ENCODE measurements at regions not wholly inside any gene's neighbourhood (a gene's known extent, or its start where the extent isn't known, plus 50 kb on each side); places are given as distances from the start of the nearest gene placed in this dataset.

- no peak overlapping the region for H3K4me2 ChIP-seq (ENCODE audit: low read depth, low read length, poor library complexity, severe bottlenecking)
- H3K9me3 ChIP-seq (ENCODE audit: insufficient read depth, low read depth, low read length), result no peaks in the 10 kb centered on the region
- no peaks in the 10 kb centered on the region for H3K36me3 ChIP-seq (ENCODE audit: insufficient read depth, low read length)
- no peak overlapping the region for H2AFZ ChIP-seq (ENCODE audit: low read length)
- H3F3A ChIP-seq (ENCODE audit: low read depth), result no peaks in the 10 kb centered on the region
- no peaks in the 10 kb centered on the region for H3K4me1 ChIP-seq (ENCODE audit: insufficient read depth, low read length, poor library complexity, severe bottlenecking)
- no peaks in the 10 kb centered on the region for H3K79me2 ChIP-seq (ENCODE audit: insufficient read depth, low read length)
- TF ChIP-seq CTCF (conservative IDR thresholded peaks at IDR 0.05; ENCODE audit: low read length) (no peak), EZH2phosphoT487 (IDR thresholded peaks at IDR 0.05; ENCODE audit: borderline replicate concordance) (no peak)
- H3K27me3 ChIP-seq (ENCODE audit: insufficient read depth, low read length, poor library complexity, severe bottlenecking), result no peaks in the 10 kb centered on the region
- no peaks in the 10 kb centered on the region for H3K9me2 ChIP-seq (replicated peaks; ENCODE audit: low read depth, low read length)
- H4K20me1 ChIP-seq (ENCODE audit: insufficient read depth, low read length, poor library complexity, severe bottlenecking), result no peaks in the 10 kb centered on the region
- no peak overlapping the region for H3K9ac ChIP-seq (ENCODE audit: low read depth, low read length, poor library complexity, severe bottlenecking)
- H3K4me3 ChIP-seq (ENCODE audit: low read length, poor library complexity, severe bottlenecking), result no peak overlapping the region
These were observed 141.5 kb downstream of the NSG2 start for GRCh38 chr5:174187001-174187400.

- Histone ChIP-seq H2AFZ (ENCODE audit: low read length) (no peak overlapping the region), H3K9me3 (ENCODE audit: insufficient read depth, low read depth, low read length) (no peaks in the 10 kb centered on the region), H3K4me2 (ENCODE audit: low read depth, low read length, poor library complexity, severe bottlenecking) (no peak overlapping the region), H3K79me2 (ENCODE audit: insufficient read depth, low read length) (no peaks in the 10 kb centered on the region), H4K20me1 (ENCODE audit: insufficient read depth, low read length, poor library complexity, severe bottlenecking) (no peaks in the 10 kb centered on the region), H3K27me3 (ENCODE audit: insufficient read depth, low read length, poor library complexity, severe bottlenecking) (no peaks in the 10 kb centered on the region), H3K9me2 (replicated peaks; ENCODE audit: low read depth, low read length) (no peaks in the 10 kb centered on the region), H3F3A (ENCODE audit: low read depth) (no peaks in the 10 kb centered on the region), H3K4me1 (ENCODE audit: insufficient read depth, low read length, poor library complexity, severe bottlenecking) (no peaks in the 10 kb centered on the region), H3K9ac (ENCODE audit: low read depth, low read length, poor library complexity, severe bottlenecking) (no peak overlapping the region), H3K4me3 (ENCODE audit: low read length, poor library complexity, severe bottlenecking) (no peak overlapping the region), H3K36me3 (ENCODE audit: insufficient read depth, low read length) (no peaks in the 10 kb centered on the region)
- TF ChIP-seq EZH2phosphoT487 (IDR thresholded peaks at IDR 0.05; ENCODE audit: borderline replicate concordance) (no peak), CTCF (conservative IDR thresholded peaks at IDR 0.05; ENCODE audit: low read length) (no peak)
These were observed 142.0 kb downstream of the NSG2 start for GRCh38 chr5:174187481-174187880.

GRCh38 chr5:174188295-174188694 lies 142.8 kb downstream of the NSG2 start:
- Histone ChIP-seq H3K4me3 (ENCODE audit: low read length, poor library complexity, severe bottlenecking) (no peak overlapping the region), H3K36me3 (ENCODE audit: insufficient read depth, low read length) (no peaks in the 10 kb centered on the region), H3F3A (ENCODE audit: low read depth) (no peaks in the 10 kb centered on the region), H3K9ac (ENCODE audit: low read depth, low read length, poor library complexity, severe bottlenecking) (no peak overlapping the region), H3K4me2 (ENCODE audit: low read depth, low read length, poor library complexity, severe bottlenecking) (no peak overlapping the region), H3K9me3 (ENCODE audit: insufficient read depth, low read depth, low read length) (no peaks in the 10 kb centered on the region), H3K9me2 (replicated peaks; ENCODE audit: low read depth, low read length) (no peaks in the 10 kb centered on the region), H3K79me2 (ENCODE audit: insufficient read depth, low read length) (no peaks in the 10 kb centered on the region), H3K27me3 (ENCODE audit: insufficient read depth, low read length, poor library complexity, severe bottlenecking) (no peaks in the 10 kb centered on the region), H4K20me1 (ENCODE audit: insufficient read depth, low read length, poor library complexity, severe bottlenecking) (no peaks in the 10 kb centered on the region), H3K4me1 (ENCODE audit: insufficient read depth, low read length, poor library complexity, severe bottlenecking) (no peaks in the 10 kb centered on the region), H2AFZ (ENCODE audit: low read length) (no peak overlapping the region)
- TF ChIP-seq CTCF (conservative IDR thresholded peaks at IDR 0.05; ENCODE audit: low read length), result no peak
- no peak for TF ChIP-seq EZH2phosphoT487 (IDR thresholded peaks at IDR 0.05; ENCODE audit: borderline replicate concordance)

Measured in Loucy (cell line).